GM12801 (cell line): ENCODE measurements at regions not wholly inside any gene's neighbourhood (a gene's known extent, or its start where the extent isn't known, plus 50 kb on each side); places are given as distances from the start of the nearest gene placed in this dataset.

Source experiments
- CTCF ChIP-seq: IDR thresholded peaks from one replicate; pipeline ENCODE4 v1.5.1; 2011; ENCODE audit warnings: control low read depth; ENCODE audit not compliant: insufficient read length; ENCODE audit errors: extremely low read depth

GRCh38 chr13:103758222-103758621 lies 692.0 kb upstream of the SLC10A2 start:
- TF ChIP-seq CTCF = no peak

GRCh38 chr13:103757361-103757760 lies 691.1 kb upstream of the SLC10A2 start:
- TF ChIP-seq CTCF = no peak

GRCh38 chr13:103754783-103755182 lies 688.6 kb upstream of the SLC10A2 start:
- no peak for TF ChIP-seq CTCF

- TF ChIP-seq CTCF = no peak
Measured at GRCh38 chr13:103734837-103735236, 668.6 kb upstream of the SLC10A2 start.

GRCh38 chr13:103731959-103732358 lies 665.7 kb upstream of the SLC10A2 start:
- no peak for TF ChIP-seq CTCF

- TF ChIP-seq CTCF = no peak
Measured at GRCh38 chr13:103730407-103730806, 664.2 kb upstream of the SLC10A2 start.

- TF ChIP-seq CTCF = no peak
Measured at GRCh38 chr13:103726808-103727207, 660.6 kb upstream of the SLC10A2 start.

- no peak for TF ChIP-seq CTCF
Measured at GRCh38 chr13:103716718-103717117, 650.5 kb upstream of the SLC10A2 start.
